Vagina (tissue), 2 donors: ENCODE measurements at regions not wholly inside any gene's neighbourhood (a gene's known extent, or its start where the extent isn't known, plus 50 kb on each side); places are given as distances from the start of the nearest gene placed in this dataset.
A peak's percentile ranks its signal among the peaks of the same experiment; 100 is the strongest.

Experiments used
- DNase-seq, 2 donors: peaks; one replicate each; pipeline ENCODE4 v3.0.0-alpha.2; 2017; ENCODE audit errors: extremely low spot score in 2 of 2
- H3K27ac ChIP-seq: fragments of 200-600 bp; sonication (generic); one replicate; pipeline ENCODE4 v1.5.1; 2019
- H3K27me3 ChIP-seq: fragments of 200-600 bp; sonication (generic); one replicate; pipeline ENCODE4 v1.5.1; 2019
- H3K36me3 ChIP-seq, 2 donors: fragments of 200-600 bp; sonication (generic); one replicate each; pipeline ENCODE4 v1.5.1; 2017 to 2019
- H3K4me1 ChIP-seq: fragments of 200-600 bp; sonication (generic); one replicate; pipeline ENCODE4 v1.5.1; 2019
- H3K4me3 ChIP-seq, 2 donors: fragments of 200-600 bp; sonication (generic); 1 replicate in 1 of 2; 2 replicates in 1 of 2; pipeline ENCODE4 v1.5.1; 2016 to 2019
- H3K9me3 ChIP-seq: fragments of 200-600 bp; sonication (generic); one replicate; pipeline ENCODE4 v1.5.1; 2019
- CTCF ChIP-seq, 3 experiments: fragments of 450-650 bp in 2 of 3; fragments of 200-600 bp in 1 of 3; sonication (generic) in 1 of 3; IDR thresholded peaks; one replicate each; pipeline ENCODE4 v1.5.1; 2017 to 2019; ENCODE audit warnings: antibody characterized with exemption in 3 of 3, mild to moderate bottlenecking in 2 of 3, moderate library complexity in 2 of 3
- POLR2A ChIP-seq, 2 donors: fragments of 450-650 bp; IDR thresholded peaks; one replicate each; pipeline ENCODE4 v1.6.1; 2017; ENCODE audit warnings: antibody characterized with exemption in 2 of 2, mild to moderate bottlenecking in 2 of 2, moderate library complexity in 2 of 2
- POLR2AphosphoS5 ChIP-seq, 2 donors: sonication (generic); formaldehyde crosslinking; IDR thresholded peaks; one replicate each; pipeline ENCODE4 v1.9.0; 2017; ENCODE audit warnings: antibody characterized with exemption in 2 of 2, mild to moderate bottlenecking in 2 of 2, low read depth in 1 of 2; ENCODE audit not compliant: insufficient read depth in 1 of 2
- intact Hi-C: fragments of 100-400 bp; cut with DNase I; formaldehyde crosslinking; loops from one replicate; pipeline ENCODE4 v1.15.1; 2023

- no peak for DNase-seq
- H3K4me1 ChIP-seq: peaks cover 17% of the 10 kb centered on the region
- no peaks in the 10 kb centered on the region for H3K9me3 ChIP-seq
- TF ChIP-seq POLR2A (IDR thresholded peaks at IDR 0.05): no peak
- no peak for TF ChIP-seq CTCF (IDR thresholded peaks at IDR 0.05)
- TF ChIP-seq POLR2AphosphoS5 (IDR thresholded peaks at IDR 0.05; ENCODE audit: insufficient read depth in 1 of 2, low read depth in 1 of 2): no peak
- no peaks in the 10 kb centered on the region for H3K36me3 ChIP-seq
- no peaks in the 10 kb centered on the region for H3K27me3 ChIP-seq
- H3K27ac ChIP-seq: no peak overlapping the region
- intact Hi-C loops: no loop called here
- no peak overlapping the region for H3K4me3 ChIP-seq
Observed at GRCh38 chr2:65580824-65581223, 148.4 kb upstream of the SPRED2 start.

- no peak for TF ChIP-seq CTCF (IDR thresholded peaks at IDR 0.05)
- TF ChIP-seq POLR2AphosphoS5 (IDR thresholded peaks at IDR 0.05; ENCODE audit: insufficient read depth in 1 of 2, low read depth in 1 of 2): no peak
- TF ChIP-seq POLR2A (IDR thresholded peaks at IDR 0.05): no peak
- no peaks in the 10 kb centered on the region for H3K27me3 ChIP-seq
- peaks cover 17% of the 10 kb centered on the region for H3K4me1 ChIP-seq
- no peak for DNase-seq
- no peaks in the 10 kb centered on the region for H3K9me3 ChIP-seq
- H3K36me3 ChIP-seq: no peaks in the 10 kb centered on the region
- intact Hi-C loops: no loop called here
- no peak overlapping the region for H3K4me3 ChIP-seq
- H3K27ac ChIP-seq: no peak overlapping the region
Observed at GRCh38 chr2:65579506-65580235, 147.3 kb upstream of the SPRED2 start.

- Histone ChIP-seq H3K27ac (no peak overlapping the region), H3K36me3 (no peaks in the 10 kb centered on the region), H3K9me3 (no peaks in the 10 kb centered on the region), H3K4me1 (peaks cover 17% of the 10 kb centered on the region), H3K4me3 (no peak overlapping the region), H3K27me3 (no peaks in the 10 kb centered on the region)
- intact Hi-C loops: no loop called here
- no peak for DNase-seq
- TF ChIP-seq POLR2AphosphoS5 (IDR thresholded peaks at IDR 0.05; ENCODE audit: insufficient read depth in 1 of 2, low read depth in 1 of 2) (no peak), CTCF (IDR thresholded peaks at IDR 0.05) (no peak), POLR2A (IDR thresholded peaks at IDR 0.05) (no peak)
Observed at GRCh38 chr2:65577654-65578053, 145.3 kb upstream of the SPRED2 start.

GRCh38 chr2:65576861-65577601 is 144.6 kb upstream of the SPRED2 start:
- no peaks in the 10 kb centered on the region for H3K36me3 ChIP-seq
- intact Hi-C loops: no loop called here
- TF ChIP-seq POLR2A (IDR thresholded peaks at IDR 0.05) (no peak), CTCF (IDR thresholded peaks at IDR 0.05) (no peak), POLR2AphosphoS5 (IDR thresholded peaks at IDR 0.05; ENCODE audit: insufficient read depth in 1 of 2, low read depth in 1 of 2) (peak in 1 of 2 donors; percentile 40)
- peaks cover 17% of the 10 kb centered on the region for H3K4me1 ChIP-seq
- no peaks in the 10 kb centered on the region for H3K27me3 ChIP-seq
- peak overlapping the region; percentile 44 for H3K27ac ChIP-seq
- no peak for DNase-seq
- no peak overlapping the region for H3K4me3 ChIP-seq
- no peaks in the 10 kb centered on the region for H3K9me3 ChIP-seq

GRCh38 chr2:65576278-65576677 is 143.9 kb upstream of the SPRED2 start:
- DNase-seq: no peak
- peaks cover 17% of the 10 kb centered on the region for H3K4me1 ChIP-seq
- intact Hi-C loops: no loop called here
- no peaks in the 10 kb centered on the region for H3K9me3 ChIP-seq
- H3K27me3 ChIP-seq: no peaks in the 10 kb centered on the region
- peak overlapping the region; percentile 44 for H3K27ac ChIP-seq
- H3K36me3 ChIP-seq: no peaks in the 10 kb centered on the region
- H3K4me3 ChIP-seq: no peak overlapping the region
- TF ChIP-seq POLR2AphosphoS5 (IDR thresholded peaks at IDR 0.05; ENCODE audit: insufficient read depth in 1 of 2, low read depth in 1 of 2) (no peak), POLR2A (IDR thresholded peaks at IDR 0.05) (no peak), CTCF (IDR thresholded peaks at IDR 0.05) (no peak)
